Tibial artery (tissue), 4 donors: ENCODE measurements at regions not wholly inside any gene's neighbourhood (a gene's known extent, or its start where the extent isn't known, plus 50 kb on each side); places are given as distances from the start of the nearest gene placed in this dataset.
A peak's percentile ranks its signal among the peaks of the same experiment; 100 is the strongest.

Experiments
- DNase-seq, 2 donors: peaks; one replicate each; pipeline ENCODE4 v3.0.0-alpha.2; 2019
- H3K27ac ChIP-seq, 2 donors: fragments of 200-600 bp; sonication (generic) in 1 of 2; 1 replicate in 1 of 2; 2 replicates in 1 of 2; pipeline ENCODE4 v1.5.1; 2018 to 2019; ENCODE audit warnings: mild to moderate bottlenecking in 1 of 2
- H3K27me3 ChIP-seq, 2 donors: fragments of 200-600 bp; sonication (generic) in 1 of 2; one replicate each; pipeline versions ENCODE4 v1.5.1 to v1.6.0; 2016 to 2019
- H3K36me3 ChIP-seq, 3 donors: fragments of 200-600 bp; sonication (generic) in 2 of 3; one replicate each; pipeline ENCODE4 v1.5.1; 2016 to 2019; ENCODE audit warnings: mild to moderate bottlenecking in 2 of 3
- H3K4me1 ChIP-seq, 4 donors: fragments of 200-600 bp; sonication (generic) in 2 of 4; 1 replicate in 3 of 4; 2 replicates in 1 of 4; pipeline ENCODE4 v1.5.1; 2016 to 2019
- H3K4me3 ChIP-seq, 2 donors: fragments of 200-600 bp; sonication (generic) in 1 of 2; 1 replicate in 1 of 2; 2 replicates in 1 of 2; pipeline ENCODE4 v1.5.1; 2018 to 2019; ENCODE audit warnings: mild to moderate bottlenecking in 2 of 2
- H3K9me3 ChIP-seq, 3 donors: fragments of 200-600 bp; sonication (generic) in 1 of 3; one replicate each; pipeline ENCODE4 v1.5.1; 2016 to 2019
- intact Hi-C: fragments of 100-400 bp; cut with DNase I; formaldehyde crosslinking; loops from one replicate; pipeline ENCODE4 v1.15.0; 2023; ENCODE audit warnings: low total_unique reads
- TF ChIP-seq, protein P1 (sequence below), 2 experiments: fragments of 200-600 bp in 1 of 2; fragments of 450-650 bp in 1 of 2; IDR thresholded peaks; one replicate each; pipeline ENCODE4 v1.5.1; 2017 to 2019; ENCODE audit warnings: antibody characterized with exemption in 2 of 2, mild to moderate bottlenecking in 1 of 2, moderate library complexity in 1 of 2

DNA sequence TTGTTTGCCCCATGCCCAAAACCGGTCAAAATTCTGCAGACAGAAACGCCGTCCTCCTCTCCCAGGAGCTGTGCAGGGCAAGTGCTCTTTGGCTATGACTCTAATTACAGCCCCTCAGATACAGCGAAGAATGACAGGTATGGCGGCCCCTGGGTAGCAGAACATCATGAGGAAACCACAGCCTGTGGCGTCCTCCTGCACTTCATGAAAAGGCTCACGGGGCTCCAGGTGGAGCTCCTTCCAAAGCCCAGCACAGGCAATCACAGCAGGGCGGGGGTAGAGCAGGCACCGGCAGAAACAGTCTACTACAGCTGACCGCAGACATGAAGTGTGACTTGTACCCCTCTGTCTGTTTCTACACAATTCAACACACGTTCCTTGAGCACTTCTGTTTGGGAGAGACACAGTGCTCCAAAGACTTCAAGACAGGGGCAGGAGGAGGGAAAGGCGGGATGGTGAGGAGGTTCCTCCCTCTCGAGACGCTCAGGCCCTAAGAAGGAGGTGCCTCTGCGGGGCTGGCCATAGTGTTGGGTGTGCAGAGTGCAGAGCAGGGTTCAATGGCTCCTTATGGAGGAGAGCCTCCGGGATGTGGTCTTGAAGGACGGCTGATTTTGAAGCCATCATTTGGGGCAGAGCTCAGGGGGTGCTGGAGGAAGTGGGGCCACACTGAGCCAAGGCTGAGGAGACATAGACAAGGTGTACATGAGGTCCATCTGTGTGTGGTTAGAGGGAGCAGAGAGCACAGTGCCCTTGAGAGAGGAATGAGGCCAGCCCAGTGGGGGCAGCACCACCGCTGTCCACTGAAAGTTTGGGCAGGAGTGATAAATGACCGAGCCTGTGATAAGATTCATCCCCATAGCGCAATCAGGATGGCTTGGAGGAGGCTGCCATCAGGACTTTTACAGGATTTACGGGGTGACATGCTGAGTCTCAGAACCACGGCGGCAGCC lies 468.3 kb downstream of the EIPR1 start:
- Histone ChIP-seq H3K36me3 (no peaks in the 10 kb centered on the region), H3K27me3 (no peaks in the 10 kb centered on the region), H3K4me1 (no peaks in the 10 kb centered on the region), H3K4me3 (no peak overlapping the region), H3K9me3 (no peaks in the 10 kb centered on the region), H3K27ac (no peak overlapping the region)
- TF ChIP-seq, protein P1, sequence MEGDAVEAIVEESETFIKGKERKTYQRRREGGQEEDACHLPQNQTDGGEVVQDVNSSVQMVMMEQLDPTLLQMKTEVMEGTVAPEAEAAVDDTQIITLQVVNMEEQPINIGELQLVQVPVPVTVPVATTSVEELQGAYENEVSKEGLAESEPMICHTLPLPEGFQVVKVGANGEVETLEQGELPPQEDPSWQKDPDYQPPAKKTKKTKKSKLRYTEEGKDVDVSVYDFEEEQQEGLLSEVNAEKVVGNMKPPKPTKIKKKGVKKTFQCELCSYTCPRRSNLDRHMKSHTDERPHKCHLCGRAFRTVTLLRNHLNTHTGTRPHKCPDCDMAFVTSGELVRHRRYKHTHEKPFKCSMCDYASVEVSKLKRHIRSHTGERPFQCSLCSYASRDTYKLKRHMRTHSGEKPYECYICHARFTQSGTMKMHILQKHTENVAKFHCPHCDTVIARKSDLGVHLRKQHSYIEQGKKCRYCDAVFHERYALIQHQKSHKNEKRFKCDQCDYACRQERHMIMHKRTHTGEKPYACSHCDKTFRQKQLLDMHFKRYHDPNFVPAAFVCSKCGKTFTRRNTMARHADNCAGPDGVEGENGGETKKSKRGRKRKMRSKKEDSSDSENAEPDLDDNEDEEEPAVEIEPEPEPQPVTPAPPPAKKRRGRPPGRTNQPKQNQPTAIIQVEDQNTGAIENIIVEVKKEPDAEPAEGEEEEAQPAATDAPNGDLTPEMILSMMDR (IDR thresholded peaks at IDR 0.05): no peak
- peak in 1 of 2 donors; percentile 42 for DNase-seq
- intact Hi-C loops: no loop called here

DNA sequence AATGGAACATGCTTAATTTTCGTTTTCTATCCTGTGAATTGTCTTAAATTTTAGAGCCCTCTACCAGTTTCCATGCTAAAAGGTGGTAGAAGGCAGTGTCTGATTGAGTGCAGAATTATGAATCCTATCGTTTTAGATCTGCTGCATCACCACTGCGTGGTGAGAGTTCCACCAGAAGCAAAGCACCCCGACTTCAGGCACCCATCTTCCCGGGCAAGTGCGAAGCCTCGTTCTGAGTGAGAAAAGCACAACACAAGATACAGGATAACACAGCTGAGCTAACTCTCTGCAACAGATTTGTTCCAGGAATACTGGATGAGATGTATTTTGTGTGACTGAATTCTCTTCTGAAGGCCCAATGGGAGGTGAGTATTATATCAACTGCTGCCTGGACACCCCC lies 471.5 kb downstream of the EIPR1 start:
- Histone ChIP-seq H3K4me1 (no peaks in the 10 kb centered on the region), H3K27me3 (no peaks in the 10 kb centered on the region), H3K9me3 (no peaks in the 10 kb centered on the region), H3K36me3 (no peaks in the 10 kb centered on the region), H3K27ac (no peak overlapping the region), H3K4me3 (no peak overlapping the region)
- intact Hi-C loops: no loop called here
- DNase-seq: no peak
- TF ChIP-seq, protein P1 (IDR thresholded peaks at IDR 0.05): no peak

DNA sequence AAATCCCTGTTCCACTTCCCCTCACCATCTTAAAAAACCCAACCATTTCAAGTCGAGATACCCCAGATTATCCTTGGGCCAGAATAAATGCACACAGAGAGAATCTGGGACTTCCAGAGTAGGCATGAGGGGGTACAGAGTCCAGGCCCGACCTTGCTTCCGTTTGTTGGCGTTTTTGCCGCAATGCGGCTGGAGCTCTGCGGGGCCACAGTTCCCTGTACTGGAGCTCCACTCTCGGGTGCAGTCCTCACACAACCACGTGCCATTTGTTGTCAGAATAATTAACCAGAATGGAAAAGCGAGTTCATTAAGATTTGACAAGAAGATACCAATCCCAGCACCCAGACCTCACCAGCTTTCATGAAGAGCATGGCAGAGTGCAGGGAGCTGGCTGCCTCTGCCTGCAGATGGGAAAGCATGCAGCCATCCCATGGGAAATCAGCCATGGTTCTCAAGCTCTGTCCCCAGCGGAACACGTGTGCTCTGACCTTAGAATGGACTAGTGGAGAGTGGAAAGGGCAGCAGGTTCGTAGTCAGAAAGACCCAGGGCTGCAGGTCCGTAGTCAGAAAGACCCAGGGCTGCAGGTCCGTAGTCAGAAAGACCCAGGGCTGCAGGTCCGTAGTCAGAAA lies 472.8 kb downstream of the EIPR1 start:
- H3K27ac ChIP-seq: no peak overlapping the region
- no peak for DNase-seq
- TF ChIP-seq, protein P1 (IDR thresholded peaks at IDR 0.05): no peak
- no peaks in the 10 kb centered on the region for H3K9me3 ChIP-seq
- H3K36me3 ChIP-seq: no peaks in the 10 kb centered on the region
- H3K27me3 ChIP-seq: no peaks in the 10 kb centered on the region
- intact Hi-C loops: no loop called here
- no peak overlapping the region for H3K4me3 ChIP-seq
- no peaks in the 10 kb centered on the region for H3K4me1 ChIP-seq

DNA sequence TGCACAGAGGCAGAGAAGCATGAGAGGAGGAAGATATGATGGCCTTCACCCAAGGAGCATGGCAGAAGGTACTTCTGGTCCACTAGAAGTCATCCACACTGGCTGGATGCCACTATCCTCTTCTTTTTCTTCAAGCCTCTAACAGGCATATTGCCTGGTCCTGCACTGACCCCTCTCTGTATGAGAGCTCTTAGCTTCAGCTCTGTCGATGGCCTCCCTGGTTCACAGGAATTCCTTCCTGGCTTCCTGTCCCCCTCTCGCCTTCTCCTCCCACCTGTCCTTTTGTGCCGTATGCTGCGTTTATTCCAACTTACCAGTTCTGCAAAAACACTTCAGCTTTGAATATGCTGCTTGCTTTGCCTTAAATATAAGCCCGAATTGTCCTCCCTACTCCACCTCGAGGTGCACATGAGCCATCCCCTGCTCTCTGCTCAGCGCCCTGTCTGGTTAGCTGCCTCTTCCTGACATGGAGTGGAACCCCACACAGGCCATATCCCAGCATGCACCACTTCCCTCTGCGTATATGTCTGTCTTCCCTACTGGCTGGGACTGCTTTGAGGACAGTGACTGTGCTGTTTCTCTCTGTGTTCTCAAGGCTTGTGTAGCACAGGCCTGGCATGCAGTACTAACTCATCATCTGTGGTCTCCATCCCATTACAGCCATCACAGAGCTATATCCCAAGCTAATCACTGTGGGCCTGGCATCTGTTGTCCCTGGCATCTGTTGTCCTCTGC lies 474.9 kb downstream of the EIPR1 start:
- peak in 1 of 2 donors; percentile 47 for DNase-seq
- TF ChIP-seq, protein P1 (IDR thresholded peaks at IDR 0.05): no peak
- Histone ChIP-seq H3K27me3 (no peaks in the 10 kb centered on the region), H3K4me3 (no peak overlapping the region), H3K36me3 (no peaks in the 10 kb centered on the region), H3K9me3 (no peaks in the 10 kb centered on the region), H3K4me1 (no peaks in the 10 kb centered on the region), H3K27ac (no peak overlapping the region)
- intact Hi-C loops: no loop called here

DNA sequence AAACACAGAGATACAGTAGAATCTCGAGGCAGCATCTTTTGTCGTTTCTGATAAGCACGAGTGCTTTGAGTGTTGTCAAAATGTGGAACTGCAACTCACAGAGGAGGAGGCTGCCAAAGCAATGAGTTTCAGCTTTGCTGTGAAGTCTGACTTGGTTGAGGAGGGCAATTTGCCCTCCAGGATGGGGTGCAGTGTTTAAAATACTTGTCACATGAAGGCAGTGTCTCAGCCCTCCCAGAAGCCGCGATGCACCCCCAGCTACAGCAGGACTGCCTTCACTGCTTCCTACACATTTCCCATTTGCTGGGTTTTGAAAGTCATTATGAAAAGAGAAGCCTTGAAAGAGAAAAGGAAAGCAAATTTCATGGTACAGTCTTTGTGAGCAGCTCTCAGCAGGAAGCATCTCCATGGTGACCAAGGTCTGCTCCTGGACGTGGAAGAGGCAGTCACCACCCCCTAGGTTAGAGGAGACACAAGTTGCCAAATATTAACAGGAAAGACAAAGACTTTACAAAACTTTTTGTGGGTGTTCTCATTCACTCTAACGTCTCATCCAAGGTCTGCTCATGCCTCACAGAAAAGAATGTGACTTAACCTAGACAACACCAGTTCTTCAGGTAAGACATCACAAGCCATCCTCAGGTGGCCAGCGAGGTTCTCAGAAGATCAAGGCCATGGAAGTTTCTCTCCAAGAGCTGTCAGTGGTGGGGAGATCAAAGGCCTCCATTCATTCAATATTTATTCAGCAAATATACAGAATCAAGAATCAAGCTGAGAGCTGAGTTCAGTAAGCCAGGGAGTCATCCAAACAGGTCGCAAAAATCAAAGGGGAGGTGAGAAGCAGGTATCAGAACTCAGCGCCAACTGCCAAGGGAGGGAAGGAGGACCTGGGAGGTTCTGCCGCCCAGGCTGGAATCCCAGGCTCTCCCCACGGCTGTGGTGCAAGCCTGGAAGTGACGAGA lies 476.0 kb downstream of the EIPR1 start:
- TF ChIP-seq, protein P1 (IDR thresholded peaks at IDR 0.05): no peak
- Histone ChIP-seq H3K9me3 (no peaks in the 10 kb centered on the region), H3K4me3 (no peak overlapping the region), H3K36me3 (no peaks in the 10 kb centered on the region), H3K4me1 (no peaks in the 10 kb centered on the region), H3K27ac (no peak overlapping the region), H3K27me3 (no peaks in the 10 kb centered on the region)
- DNase-seq: peak in 1 of 2 donors; percentile 6
- intact Hi-C loops: no loop called here
